ENCODE measurements at regions not wholly inside any gene's neighbourhood (a gene's known extent, or its start where the extent isn't known, plus 50 kb on each side); places are given as distances from the start of the nearest gene placed in this dataset.

GRCh38 chr11:113532697-113533424, 57.7 kb upstream of the DRD2 start:
- Histone ChIP-seq H4K5ac (ENCODE audit: low read depth, low read length) (no peak overlapping the region), H3K4me2 (ENCODE audit: low read depth, low read length) (no peak overlapping the region), H3K4me1 (ENCODE audit: control insufficient read depth, insufficient read depth, low read length) (no peaks in the 10 kb centered on the region), H3K36me3 (ENCODE audit: control insufficient read depth, insufficient read depth, low read length) (no peaks in the 10 kb centered on the region), H2BK15ac (ENCODE audit: low read depth, low read length) (no peak overlapping the region), H2AK5ac (ENCODE audit: low read depth, low read length) (no peak overlapping the region), H3K27me3 (ENCODE audit: control insufficient read depth, insufficient read depth, low read length) (peaks cover 28% of the 10 kb centered on the region), H3K9ac (ENCODE audit: low read depth, low read length) (no peak overlapping the region), H3K56ac (ENCODE audit: extremely low read depth, insufficient read depth, low read length) (no peak overlapping the region), H2BK120ac (ENCODE audit: low read depth, low read length) (no peak overlapping the region), H2BK5ac (ENCODE audit: low read depth, low read length, poor library complexity, severe bottlenecking) (no peak overlapping the region), H4K8ac (ENCODE audit: low read depth in 2 of 2, low read length in 2 of 2) (no peak overlapping the region), H3K9me1 (ENCODE audit: insufficient read depth, low read length) (no peaks in the 10 kb centered on the region), H3K4me3 (ENCODE audit: insufficient read depth, low read depth, low read length) (no peak overlapping the region), H2BK20ac (ENCODE audit: low read depth, low read length) (no peak overlapping the region), H4K20me1 (ENCODE audit: insufficient read depth, low read length) (no peaks in the 10 kb centered on the region), H3K9me3 (ENCODE audit: control insufficient read depth, insufficient read depth, low read length) (no peaks in the 10 kb centered on the region), H4K91ac (ENCODE audit: insufficient read depth, low read depth, low read length) (no peak overlapping the region), H2AFZ (replicated peaks; ENCODE audit: low read length, poor library complexity) (no peak overlapping the region), H2AK9ac (replicated peaks; ENCODE audit: low read depth, low read length, poor library complexity) (no peak overlapping the region), H3K27ac (ENCODE audit: insufficient read depth, low read length) (no peak overlapping the region), H3K14ac (replicated peaks; ENCODE audit: low read depth, low read length) (no peak overlapping the region), H3K4ac (ENCODE audit: low read depth, low read length) (no peak overlapping the region), H3K18ac (ENCODE audit: low read depth, low read length) (no peak overlapping the region), H3K79me1 (ENCODE audit: low read depth in 1 of 2, low read length in 2 of 2) (no peaks in the 10 kb centered on the region), H3K23ac (ENCODE audit: low read depth, low read length) (no peak overlapping the region)
- no CpG with 5 or more reads among the region's 9 CpGs for WGBS, 2 experiments (ENCODE audit: extremely low coverage in 2 of 2, insufficient read length in 1 of 2)
- no TSS peak for BruUV-seq (replicated peaks)
- DNase-seq (peak; percentile 71), ATAC-seq (ENCODE audit: low read depth) (peak; percentile 98)
- peak; percentile 81 for TF ChIP-seq RAD21 (IDR thresholded peaks at IDR 0.05; ENCODE audit: low read length)
- no peak for TF ChIP-seq CHD1 (IDR thresholded peaks at IDR 0.05; ENCODE audit: low read depth, low read length)
- TF ChIP-seq SMC3 (IDR thresholded peaks at IDR 0.05; ENCODE audit: low read depth, low read length): peak; percentile 87
- no peak for TF ChIP-seq NFE2L2 (IDR thresholded peaks at IDR 0.05; ENCODE audit: low read depth, low read length)
- TF ChIP-seq CTCF (conservative IDR thresholded peaks at IDR 0.05; ENCODE audit: low read depth, low read length): peak; percentile 86
- no peak for TF ChIP-seq FOS (IDR thresholded peaks at IDR 0.05; ENCODE audit: low read depth, low read length)
- intact Hi-C loops (cut with micrococcal nuclease) (loop anchor here (1.0 to 10.0 kb wide), 4 partner anchors 151 to 1318 kb away; no protein-coding TSS in a partner anchor), dilution Hi-C loops (cut with HindIII; ENCODE audit: low sequenced_read_pairs, unreplicated experiment) (no loop called here), in situ Hi-C loops (cut with MboI; ENCODE audit: low sequenced_read_pairs) (loop anchor here (5.0 to 25.0 kb wide), 2 partner anchors 226 to 1321 kb away; no protein-coding TSS in a partner anchor)
- POLR2A ChIA-PET (ENCODE audit: unreplicated experiment): no interaction called here
- CTCF ChIA-PET: interaction anchor here (0.6 to 1.3 kb wide), 2 partner anchors 21 to 220 kb away, joined by 3 read pairs; no protein-coding TSS in a partner anchor

Measured in IMR-90 (cell line).